NCI-H526 (cell line): ENCODE measurements at regions not wholly inside any gene's neighbourhood (a gene's known extent, or its start where the extent isn't known, plus 50 kb on each side); places are given as distances from the start of the nearest gene placed in this dataset.
A peak's percentile ranks its signal among the peaks of the same experiment; 100 is the strongest.

Source experiments
- DNase-seq, 2 experiments: peaks; one replicate each; lab custom pipeline; 2025; lab: John Stamatoyannopoulos, UW

DNA sequence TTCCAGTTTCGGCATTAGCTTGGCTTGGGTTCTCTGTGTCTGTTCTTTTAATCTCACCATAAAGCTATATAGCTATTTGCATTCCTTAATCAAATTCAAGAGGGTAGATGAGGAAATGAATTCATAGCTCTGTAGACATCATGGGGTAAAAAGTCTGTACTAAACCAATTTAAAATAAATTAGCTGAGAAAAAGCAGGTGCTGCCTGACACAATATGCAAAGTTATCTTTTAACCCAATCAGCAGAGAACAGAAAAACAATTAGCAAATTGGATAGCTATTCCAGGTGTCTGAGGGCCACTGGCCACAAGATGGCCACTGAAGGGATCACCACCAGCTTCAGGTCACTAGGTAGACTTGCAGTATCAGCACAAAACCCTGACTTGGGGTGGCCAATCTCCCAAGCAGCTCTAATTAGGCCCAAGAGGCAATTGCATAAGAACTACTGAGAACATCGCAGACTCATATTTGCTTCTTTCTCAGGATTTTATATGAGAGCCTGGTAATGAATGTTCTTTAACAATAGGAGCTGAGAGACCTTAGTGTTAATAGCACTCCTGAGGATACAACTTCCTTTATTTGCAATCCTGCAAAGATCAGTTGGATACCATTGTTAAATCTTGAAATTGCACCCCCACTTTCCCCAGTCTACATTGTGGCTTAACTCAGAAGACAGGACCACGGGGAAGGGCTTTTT lies 494.3 kb downstream of the PDCD6IP start:
- peak; percentile 16 to 23 for DNase-seq

DNA sequence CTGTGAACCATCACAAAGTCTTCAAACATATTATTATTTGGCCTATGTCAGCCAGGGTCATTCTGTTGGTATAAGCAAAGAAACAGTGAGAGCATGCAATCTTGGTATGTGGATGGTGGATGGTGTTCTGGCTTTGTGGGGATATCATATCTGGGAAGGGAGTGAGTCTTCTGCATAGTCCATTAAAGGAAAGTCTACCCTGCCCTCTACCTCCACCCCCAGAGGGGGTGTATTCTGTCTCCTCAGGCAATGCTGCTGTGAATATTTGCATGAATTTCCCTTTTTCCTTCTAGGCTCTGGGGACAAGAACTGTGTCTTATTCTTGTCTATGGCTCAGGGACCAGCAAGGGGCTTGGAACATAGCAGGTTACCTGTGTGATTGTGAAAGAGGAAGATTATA lies 495.8 kb downstream of the PDCD6IP start:
- DNase-seq, result peak; percentile 22 to 52

DNA sequence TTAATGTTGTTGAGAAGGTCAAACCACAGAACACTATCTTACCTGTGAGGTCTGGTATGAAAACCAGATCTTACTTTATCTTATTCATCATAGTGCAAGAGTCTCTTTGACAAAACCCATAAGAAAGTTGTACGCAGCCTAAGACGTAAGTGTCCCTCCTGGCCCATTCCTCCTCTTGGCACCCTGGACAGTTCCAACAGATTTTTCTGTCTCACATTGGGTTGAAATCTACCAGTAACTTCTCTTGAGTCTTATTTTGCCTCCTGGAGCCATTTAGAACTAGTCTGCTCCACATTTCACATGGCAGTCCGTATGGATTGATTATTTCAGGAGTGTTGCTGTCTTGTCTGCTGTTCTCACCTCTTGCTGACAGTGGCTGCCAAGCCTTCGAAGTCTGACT lies 498.4 kb downstream of the PDCD6IP start:
- no peak for DNase-seq

DNA sequence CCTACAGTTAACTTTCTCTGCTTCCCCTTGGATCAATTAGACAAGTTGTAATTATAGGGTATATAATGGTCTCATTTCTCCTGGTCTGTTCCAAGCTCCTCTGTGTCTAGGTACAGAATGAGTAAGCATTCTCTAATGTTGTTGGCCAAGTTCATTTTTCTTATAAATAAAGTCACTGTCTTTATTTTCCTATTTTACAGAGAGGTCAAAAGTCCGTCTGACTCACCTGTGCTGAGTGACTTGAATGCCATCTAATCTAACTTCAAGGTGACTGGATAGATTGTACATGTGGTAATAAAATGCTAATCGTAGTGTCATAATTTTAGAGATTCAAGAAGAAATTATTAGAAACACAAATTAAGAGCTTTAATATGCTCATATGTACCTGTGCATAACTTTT lies 500.2 kb downstream of the PDCD6IP start:
- DNase-seq, result no peak

DNA sequence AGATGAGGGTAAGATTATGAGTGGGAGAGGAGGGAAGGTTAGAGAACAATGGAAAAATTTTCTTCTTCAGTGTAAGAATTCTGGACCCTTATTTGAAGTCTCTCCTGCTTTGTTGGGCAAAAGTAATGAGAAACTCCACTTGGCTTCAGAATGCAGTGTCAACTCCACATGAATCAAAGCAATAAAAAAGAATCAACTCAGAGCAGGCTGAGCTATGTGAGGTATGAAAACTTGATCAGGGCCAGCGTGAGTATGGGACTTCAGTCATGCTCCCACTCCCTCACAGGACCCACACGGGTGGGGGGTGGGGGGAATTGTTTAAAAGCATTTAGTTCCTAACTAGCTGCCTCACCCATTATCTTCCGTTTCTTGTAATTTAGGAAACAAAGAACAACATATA lies 502.2 kb downstream of the PDCD6IP start:
- no peak for DNase-seq

DNA sequence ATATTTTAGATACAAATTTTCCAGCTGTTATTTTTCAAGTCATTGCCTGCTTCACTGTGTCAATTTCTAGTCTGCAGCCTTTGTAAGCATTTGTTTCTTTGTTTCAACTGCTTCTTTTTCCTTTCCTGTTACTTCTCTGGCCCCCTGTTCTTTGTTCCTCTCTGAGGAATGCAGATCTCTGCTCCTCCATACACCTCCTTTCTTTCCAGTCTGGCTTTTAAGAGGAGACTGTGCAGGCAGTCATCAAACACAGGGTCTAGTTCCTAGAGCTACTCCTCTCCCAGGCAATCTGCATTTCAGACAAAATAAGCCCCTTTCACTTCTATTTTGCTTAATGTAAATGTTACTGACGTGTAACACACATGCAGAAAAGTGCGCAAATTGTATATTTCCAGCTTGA lies 502.9 kb downstream of the PDCD6IP start:
- DNase-seq, result no peak

DNA sequence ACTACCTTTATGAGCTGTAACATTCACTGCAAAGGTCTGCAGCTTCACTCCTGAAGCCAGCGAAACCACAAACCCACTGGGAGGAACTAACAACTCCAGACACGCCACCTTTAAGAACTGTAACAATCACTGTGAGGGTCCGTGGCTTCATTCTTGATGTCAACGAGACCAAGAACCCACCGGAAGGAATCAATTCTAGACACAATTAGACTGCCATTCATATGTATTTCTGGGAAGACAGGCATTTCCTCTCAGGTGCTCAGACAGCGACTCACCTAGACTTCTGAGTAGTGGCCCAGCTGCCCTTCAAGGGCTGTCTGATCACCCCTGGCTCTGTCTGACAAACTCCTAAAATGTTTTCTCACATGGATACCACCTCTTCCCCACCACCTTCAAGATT lies 506.8 kb downstream of the PDCD6IP start:
- DNase-seq, result no peak

DNA sequence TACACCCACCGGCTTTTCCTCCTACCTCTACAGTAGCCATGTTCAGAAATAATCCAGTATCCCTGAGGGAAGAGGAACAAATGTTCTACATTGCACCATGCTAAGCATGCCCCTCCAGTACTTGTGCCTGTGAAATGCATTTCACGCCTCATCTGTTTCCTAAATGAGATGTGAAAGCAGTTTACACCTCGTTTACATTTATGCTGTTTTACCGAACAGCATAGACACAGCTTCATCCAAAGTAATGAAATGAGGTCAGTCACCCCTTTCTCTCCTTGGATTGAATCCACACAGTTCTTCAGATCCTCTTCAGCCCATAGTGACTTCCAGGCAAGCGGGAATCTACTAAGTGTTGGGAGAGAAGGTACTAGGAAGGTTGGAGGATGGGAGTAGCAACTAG lies 514.3 kb downstream of the PDCD6IP start:
- no peak for DNase-seq

GRCh38 chr3:34319881-34320280 lies 521.5 kb downstream of the PDCD6IP start:
- no peak for DNase-seq

DNA sequence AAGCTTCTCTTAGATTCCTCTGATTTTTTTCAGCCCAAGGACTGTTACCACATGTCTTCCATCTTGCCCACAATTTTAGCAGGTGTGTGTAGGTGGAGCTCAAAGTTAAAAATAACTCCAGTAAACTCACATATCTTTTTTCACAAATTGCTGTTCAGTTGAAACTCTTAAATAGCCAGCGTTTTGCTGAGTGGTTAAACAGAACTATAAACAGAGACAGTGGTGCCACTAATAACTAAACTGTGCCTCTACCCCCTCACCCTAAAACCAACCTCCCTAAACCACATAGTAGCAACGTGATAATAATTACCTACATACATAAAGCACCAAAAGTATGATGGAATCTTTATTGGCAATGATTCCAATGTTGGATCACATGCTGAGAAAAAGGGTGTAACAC lies 525.1 kb downstream of the PDCD6IP start:
- DNase-seq, result no peak

GRCh38 chr3:34346656-34347055 lies 548.2 kb downstream of the PDCD6IP start:
- DNase-seq, result no peak

GRCh38 chr3:34351882-34352777 lies 553.7 kb downstream of the PDCD6IP start:
- no peak for DNase-seq

DNA sequence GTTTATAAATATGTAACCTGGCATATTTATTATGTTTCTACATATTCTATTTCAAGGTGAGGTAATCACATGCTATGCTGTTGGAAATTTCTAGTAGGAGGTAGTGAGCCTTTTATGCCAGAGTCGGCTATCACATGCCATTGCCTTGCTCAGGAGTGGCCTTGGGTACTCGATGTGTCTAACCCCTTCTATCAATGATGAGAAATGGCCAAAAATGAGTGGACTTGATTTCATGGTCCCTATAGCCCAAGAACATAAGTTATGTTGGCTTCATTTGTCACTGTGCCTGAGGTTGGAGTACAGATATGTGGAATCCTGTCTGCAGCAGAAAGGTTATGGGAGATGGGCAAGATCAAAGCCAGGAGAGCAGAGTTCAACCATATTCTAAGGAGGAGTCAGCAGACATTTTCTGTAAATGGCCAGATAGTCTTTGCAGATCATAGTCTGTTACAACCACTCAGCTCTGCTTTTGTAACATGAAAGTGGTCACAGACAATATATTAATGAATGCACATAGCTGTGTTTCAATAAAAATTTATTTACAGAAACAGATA lies 554.4 kb downstream of the PDCD6IP start:
- no peak for DNase-seq

- DNase-seq, result peak in 1 of 2 experiments; percentile 41
Observed at GRCh38 chr3:34357461-34357860, 559.0 kb downstream of the PDCD6IP start.

GRCh38 chr3:34359064-34359463 lies 560.6 kb downstream of the PDCD6IP start:
- no peak for DNase-seq

GRCh38 chr3:34360713-34361112 lies 562.3 kb downstream of the PDCD6IP start:
- DNase-seq, result no peak

GRCh38 chr3:34361921-34362320 lies 563.5 kb downstream of the PDCD6IP start:
- no peak for DNase-seq

- peak in 1 of 2 experiments; percentile 5 for DNase-seq
Observed at GRCh38 chr3:34362910-34363309, 564.5 kb downstream of the PDCD6IP start.

GRCh38 chr3:34363881-34364280 lies 565.5 kb downstream of the PDCD6IP start:
- DNase-seq, result no peak

DNA sequence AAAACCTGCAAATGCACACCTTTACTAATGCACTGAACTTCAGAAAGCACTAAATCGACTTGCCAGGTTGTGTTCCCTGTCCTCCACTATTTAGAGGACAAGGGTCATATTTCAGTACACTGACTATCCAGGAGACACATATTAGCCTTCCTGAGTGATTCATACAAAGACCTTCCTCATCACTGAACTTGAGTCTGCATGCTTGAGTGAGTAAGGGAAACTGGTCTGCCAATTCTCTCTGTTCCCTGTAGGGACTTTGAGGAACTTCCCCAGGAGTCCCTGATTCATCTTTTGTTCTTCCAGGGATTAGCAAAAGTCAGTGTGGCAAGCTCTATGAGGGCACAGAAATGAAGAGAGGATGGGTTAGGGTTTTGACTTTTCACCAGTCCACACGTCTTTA lies 565.9 kb downstream of the PDCD6IP start:
- DNase-seq, result no peak

DNA sequence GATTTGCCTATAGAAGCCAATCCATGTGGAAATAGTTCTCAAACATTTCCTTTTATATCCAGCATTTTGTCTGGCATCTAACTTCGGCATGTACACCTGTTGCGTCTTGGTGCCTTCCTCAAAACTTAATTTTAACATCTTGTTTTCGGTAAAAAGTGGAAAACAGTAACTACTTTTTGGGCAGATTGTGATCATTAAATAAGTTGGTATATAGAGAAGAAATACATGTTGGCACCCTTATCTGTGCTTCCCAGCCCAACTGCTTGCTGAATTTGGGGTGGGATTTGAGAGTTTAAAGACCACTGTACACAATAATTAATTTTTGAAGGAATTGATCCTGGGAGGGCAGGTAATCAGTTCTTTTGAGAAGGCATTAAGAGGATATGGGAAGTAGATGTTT lies 566.8 kb downstream of the PDCD6IP start:
- no peak for DNase-seq

DNA sequence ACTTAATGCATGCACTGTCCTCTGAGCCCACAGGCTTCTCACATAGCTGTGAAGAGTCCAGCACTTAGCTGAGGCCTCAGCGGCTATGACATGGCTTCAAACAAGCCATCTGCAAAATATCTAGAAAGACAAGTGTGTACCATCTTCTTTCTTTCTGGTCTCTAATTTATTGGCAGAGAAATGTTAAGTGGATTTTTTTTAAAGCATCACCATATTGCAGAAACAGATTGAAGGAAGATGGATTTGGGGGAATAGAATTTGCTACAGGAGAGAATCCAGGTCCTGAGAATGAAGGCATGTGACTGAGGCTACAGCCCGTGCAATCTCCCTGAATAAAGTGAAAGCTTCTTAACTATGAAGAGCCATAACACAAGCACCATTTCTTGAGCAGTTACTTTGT lies 567.3 kb downstream of the PDCD6IP start:
- DNase-seq, result no peak

- DNase-seq, result no peak
Observed at GRCh38 chr3:34367521-34367920, 569.1 kb downstream of the PDCD6IP start.
